NCI-H2196 (cell line): ENCODE measurements at regions not wholly inside any gene's neighbourhood (a gene's known extent, or its start where the extent isn't known, plus 50 kb on each side); places are given as distances from the start of the nearest gene placed in this dataset.

ENCODE experiments used
- DNase-seq: peaks from one replicate; lab custom pipeline; 2025; ENCODE audit not compliant: unreplicated experiment; lab: John Stamatoyannopoulos, UW

GRCh38 chr9:93829271-93830011 is 125.7 kb downstream of the BARX1 start:
- DNase-seq: no peak

DNA sequence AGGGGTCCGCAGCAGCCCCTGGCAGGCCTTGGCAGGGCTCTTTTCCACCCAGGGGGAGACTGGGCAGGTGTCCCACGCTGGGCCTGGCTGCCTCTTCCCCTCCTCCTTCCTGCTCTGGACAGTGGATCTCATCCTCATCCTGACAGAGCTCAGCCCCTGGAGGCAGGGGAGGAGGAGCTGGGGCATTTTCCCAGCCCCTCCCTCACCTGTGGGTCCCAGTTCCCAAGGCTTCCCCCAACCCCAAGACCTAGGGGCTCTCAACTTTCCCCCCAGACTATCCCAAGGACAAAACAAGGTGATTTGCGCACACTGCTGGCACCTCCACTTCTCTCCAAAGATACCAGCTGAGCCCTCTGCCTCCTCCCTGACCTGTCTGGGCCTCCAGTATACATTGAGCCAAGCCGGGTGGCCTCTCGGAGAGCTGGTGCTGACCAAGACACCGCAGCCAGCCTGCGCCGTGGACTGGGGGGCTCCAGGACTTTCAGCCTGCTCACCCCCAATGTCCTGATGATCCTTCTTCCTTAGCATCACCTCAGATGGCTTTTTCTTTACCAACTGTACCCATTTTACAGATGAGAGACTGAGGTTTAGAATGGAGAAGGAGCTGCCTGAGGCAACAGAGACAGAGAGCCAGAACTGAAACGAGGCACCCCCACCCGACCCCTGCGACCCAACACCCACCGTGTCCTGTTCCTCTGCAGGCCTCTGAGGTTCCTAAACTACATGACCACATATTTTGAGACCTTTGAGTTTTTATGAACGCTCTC is 126.6 kb downstream of the BARX1 start:
- no peak for DNase-seq

GRCh38 chr9:93827545-93828330 is 127.4 kb downstream of the BARX1 start:
- DNase-seq: peak; percentile 11

DNA sequence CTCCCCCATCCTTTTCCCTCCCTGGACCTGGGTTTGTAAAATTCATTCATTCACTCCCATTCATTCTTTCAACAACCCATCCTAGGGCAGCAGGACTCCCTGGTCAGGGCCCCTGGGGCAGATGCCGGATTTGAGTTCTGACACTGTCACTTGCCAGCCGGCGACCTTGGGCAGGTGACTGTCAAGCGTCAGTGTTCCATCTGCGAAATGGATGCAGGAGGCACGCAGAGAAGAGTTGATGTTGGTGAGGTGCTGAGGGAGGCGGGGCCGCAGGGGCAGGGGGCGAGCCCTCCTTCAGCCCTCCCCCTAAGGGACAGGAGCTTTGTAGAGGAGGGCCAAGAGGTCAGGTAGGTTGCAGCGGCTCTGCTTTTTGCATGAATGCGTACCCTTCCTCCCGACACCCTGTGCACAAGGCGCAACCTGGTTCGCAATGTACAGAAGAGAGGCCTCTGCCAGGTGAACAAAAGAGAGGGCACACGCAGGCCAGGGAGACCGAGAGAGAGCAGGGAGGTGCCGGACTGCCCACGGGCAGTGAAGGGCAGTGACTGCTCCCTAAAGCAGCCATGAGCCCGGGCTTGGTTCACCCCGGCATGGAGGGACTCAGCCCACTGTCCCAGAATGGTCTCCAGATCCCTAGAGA is 128.1 kb downstream of the BARX1 start:
- no peak for DNase-seq

DNA sequence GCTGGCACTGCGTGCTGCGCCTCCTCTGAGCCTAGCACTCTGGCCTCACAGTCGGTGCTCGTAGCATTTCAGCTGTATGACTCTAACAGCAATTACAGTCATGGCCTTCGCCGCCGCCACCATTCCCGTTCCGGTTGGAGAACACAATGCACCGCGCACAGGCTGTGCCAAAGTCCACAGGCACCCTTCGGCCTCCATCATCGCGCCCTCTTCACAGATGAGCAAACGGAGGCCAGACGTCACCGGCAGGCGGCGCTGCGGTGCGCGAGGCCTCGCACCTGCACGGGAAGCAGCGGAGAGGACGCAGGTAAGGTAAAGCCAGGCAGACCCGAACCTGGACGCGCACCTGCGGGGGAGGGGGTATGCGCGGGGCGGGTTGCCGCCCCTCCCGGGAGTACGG is 128.9 kb downstream of the BARX1 start:
- DNase-seq: no peak

GRCh38 chr9:93825348-93826115 is 129.6 kb downstream of the BARX1 start:
- no peak for DNase-seq

DNA sequence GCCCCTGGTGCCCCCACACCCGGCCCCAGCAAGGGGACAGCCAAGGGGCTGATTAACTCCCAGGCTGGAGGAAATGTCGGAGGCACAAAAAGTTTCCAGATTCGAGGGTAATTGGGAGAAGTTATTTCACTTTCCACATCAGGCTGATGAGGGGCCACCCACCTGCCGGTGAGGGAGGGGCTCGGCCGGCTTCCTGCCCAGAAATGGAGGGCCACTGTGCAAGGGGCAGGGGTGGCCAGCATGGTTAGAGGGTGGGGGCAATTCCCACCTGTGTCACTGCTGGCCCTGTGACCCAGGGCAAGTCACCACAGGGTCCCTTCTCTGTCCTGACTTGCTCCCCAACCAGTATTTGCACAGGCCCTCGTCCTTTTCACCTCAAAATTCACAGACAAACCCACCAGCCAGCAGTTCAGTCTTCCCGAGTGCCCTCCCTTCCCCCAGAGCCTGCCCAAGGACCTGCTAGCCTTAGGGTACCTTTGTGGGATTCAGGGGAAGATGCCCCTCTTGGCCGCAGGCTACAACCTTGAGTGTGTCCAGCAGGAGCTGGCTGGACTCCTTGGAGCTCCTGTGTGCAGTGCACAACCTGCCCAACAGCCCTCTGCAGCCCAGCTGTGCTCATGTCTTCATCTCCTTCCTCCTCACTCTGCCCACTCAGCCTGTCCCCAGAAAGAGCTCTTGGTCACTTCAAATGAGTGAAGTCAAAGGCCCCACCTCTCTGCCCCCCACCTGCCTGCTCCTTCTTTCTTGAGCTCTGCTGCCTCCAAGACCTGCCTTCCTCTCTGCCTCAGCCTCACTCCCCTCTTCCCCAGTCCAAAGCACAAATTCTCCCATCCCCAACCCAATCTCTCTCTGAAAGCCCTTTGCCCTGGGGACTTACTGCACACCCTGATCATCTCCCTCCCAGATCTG is 130.5 kb downstream of the BARX1 start:
- no peak for DNase-seq

DNA sequence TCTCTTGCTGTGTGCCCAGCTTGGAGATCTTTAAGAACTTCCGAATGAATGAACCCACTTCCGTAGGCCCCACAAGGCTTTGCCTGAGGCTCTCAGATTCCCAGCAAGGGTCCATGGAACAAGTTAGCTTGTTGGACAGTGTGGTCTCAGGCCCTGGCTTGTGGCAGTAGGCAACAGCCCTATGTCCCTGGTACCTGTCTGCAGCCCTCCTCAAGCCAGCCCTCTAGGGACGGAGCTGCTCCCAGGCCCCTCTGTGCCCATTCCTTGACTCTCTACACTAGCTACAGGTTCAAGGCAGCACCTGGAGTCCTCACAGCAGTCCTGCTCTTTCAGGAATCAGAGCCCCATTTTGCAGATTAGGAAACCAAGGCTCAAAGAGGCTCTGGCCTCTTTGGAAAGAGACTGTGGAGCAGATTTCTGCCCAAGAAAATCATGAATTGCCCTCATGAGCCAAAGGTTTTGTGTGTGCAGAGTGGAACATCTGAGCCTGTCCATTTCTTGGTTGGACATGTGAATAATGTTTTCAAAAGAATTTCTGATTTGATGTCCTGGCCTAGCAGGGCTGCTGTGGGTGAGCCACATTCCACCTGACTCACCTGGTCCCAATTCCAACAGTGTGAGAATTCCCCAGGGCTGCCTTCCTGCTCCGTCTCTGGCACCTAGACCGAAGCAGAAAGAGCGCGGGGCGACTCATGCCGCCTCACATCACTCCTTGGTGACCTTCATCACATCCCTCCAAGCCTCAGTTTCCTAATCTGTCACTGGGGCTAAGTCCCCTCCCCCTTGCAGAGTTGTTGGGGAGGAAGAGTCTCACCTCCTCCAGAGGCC is 131.7 kb downstream of the BARX1 start:
- DNase-seq: no peak

DNA sequence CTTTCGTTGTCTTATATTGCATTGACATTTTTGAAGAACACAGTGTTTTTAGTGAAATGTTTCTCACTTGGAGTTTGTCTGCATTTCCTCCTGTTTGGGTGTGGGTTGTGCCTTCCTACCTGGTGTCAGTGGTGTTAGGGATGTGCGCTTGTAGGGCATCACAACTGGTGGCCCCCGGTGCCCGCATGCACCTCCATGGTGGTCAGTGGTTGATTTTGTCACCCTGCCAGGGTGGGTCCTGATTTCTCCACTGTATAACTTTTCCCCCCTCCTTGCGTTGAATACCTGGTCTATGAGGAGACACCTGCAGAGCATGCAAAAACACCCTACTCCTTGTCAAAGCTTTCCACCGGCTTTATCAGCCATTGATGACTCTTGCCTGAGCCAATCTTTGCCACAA is 132.9 kb downstream of the BARX1 start:
- DNase-seq: no peak

DNA sequence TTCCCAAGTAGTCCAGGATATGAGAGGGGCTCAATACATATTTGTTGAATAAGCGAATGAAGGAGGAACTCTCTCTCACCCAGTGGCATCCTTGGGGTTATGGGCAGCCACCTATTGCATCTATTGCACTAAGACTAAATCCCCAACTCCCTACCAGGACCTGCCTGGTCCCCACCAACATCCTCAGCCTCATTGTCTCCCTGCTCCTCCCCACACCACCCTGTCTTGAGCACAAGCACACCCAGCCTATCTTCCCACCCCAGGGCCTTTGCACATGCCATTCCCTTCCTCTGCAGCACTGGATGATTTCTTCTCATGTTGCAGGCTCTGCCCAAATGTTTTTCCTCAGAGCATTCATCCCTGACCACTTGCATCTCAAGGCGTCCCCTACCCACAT is 133.8 kb downstream of the BARX1 start:
- DNase-seq: no peak

GRCh38 chr9:93820667-93821306 is 134.4 kb downstream of the BARX1 start:
- DNase-seq: no peak

DNA sequence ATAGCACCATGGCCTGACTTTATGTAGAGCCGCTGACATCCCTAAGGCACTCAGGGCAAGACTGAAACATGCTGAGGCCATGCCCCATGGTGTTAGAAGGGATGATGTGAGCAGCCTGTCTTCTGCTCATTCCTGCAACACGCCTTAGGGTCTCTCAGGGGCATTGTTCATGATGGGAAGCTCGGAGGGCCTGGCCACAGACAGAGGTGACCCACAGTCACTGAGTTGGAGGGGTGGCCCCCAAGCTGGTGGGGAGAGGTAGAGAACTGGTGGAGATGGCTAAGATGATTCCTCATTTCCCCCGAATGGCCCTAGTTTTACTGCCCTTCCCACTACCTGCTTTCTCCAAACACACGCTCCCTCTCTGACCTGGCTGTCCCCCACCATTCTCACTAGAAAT is 135.2 kb downstream of the BARX1 start:
- DNase-seq: no peak

DNA sequence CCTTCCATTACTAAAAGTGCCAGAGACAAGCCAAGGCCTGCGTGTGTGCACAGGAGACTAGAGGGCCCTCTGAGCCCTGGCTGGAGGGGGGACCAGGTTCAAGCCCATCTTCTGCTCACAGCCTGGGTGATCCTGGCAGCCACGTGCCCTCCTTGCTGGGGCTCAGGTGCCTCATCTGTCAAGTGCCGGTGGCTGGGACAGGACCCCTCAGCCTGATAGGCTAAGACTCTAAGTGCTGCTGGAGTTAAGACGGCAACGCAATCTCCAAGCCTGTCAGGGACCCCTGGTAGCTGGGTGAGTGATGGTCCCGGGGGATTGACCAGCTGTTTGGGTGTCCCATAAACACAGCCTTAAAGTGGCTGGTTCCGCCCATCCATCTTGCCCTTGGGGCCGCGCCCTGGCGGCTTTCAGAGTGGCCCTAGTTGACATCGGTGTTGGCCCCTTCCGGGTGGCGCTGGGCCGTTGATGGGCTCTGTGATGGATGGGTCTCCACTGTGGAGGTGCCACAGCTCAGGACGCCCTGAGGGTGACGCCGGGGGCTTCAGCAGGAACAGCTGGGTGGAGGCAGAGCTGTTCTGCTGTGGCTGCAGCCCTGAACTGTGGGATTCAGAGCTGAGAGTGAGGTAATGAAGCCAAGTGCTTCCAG is 136.2 kb downstream of the BARX1 start:
- DNase-seq: no peak

- no peak for DNase-seq
Measured at GRCh38 chr9:93818237-93818636, 136.9 kb downstream of the BARX1 start.

GRCh38 chr9:93815677-93816076 is 139.5 kb downstream of the BARX1 start:
- no peak for DNase-seq

DNA sequence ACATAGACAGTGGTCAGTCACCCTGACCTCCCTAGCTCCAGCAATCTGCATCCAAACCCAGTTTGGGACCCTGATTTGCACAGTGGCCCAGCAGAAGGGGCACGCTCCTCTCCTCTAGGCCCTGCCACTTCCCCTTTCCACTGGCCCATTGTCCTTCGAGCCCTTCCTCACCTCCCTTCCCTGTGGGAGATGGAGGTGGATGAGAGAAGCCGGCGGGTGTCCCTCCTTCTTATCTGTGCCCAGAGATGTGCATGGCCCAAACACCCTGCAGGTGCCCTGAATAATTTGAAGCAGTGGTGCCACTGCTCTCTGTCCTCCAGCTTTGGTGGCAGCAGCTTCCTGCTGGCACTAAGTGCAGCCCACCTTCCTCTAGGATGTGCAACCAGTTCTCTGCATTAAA is 140.0 kb downstream of the BARX1 start:
- no peak for DNase-seq

DNA sequence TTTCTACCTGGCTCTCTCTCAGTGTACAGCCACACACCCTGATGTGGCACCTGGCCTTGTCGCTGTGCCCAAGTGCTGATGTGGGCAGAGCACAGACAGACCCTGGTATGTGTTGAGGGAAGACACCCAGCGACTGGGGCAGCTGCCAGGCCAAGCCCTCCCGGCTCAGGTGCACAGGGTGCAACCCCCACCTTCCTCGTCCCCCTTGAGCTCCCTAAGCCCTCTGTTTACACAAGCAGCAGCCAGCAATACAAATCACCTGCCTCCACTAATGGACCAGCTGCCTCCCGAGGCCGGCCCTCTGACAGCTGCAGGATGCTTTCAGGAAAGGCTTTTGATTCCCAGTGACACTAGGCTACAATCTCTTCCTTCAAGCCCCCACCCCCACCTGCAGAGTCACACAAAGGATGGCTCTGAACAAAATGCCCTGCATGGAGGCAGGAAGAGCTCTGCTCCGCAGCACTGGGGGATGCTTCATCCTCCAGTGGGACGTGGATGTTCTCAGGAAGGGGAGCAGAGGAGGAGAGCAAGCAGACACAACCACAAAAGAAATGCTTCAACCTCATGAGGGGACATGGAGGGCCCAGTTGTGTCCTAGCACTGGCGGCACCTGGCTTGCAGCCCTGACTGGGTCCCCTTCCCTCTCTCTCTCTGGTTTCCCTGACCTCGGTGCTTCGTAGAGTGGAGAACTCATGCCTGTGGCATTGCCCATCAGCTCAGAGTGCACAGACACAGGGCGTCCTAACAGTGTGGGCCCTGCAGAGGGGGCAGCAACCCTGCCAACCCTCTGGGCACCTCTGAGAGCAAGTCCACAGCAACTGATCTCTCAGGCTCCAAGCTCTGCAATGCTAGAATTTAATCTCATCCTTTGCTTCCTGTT is 140.8 kb downstream of the BARX1 start:
- peak; percentile 85 for DNase-seq
